Bronchial epithelial cell (primary cell): ENCODE measurements at regions not wholly inside any gene's neighbourhood (a gene's known extent, or its start where the extent isn't known, plus 50 kb on each side); places are given as distances from the start of the nearest gene placed in this dataset.

Experiments used
- DNase-seq: peaks from one replicate; pipeline ENCODE4 v3.0.0-alpha.2; 2010; ENCODE audit warnings: low read depth
- FAIRE-seq: peaks from 2 replicates; lab custom pipeline; 2011; peaks lifted over from hg19 to GRCh38; lab: Jason Lieb, UNC
- H3K27me3 ChIP-seq: 2 replicates; pipeline ENCODE4 v1.5.1; 2011; ENCODE audit warnings: low read length; ENCODE audit not compliant: control insufficient read depth, insufficient read depth
- H3K36me3 ChIP-seq: 2 replicates; pipeline ENCODE4 v1.5.1; 2011; ENCODE audit warnings: low read length; ENCODE audit not compliant: control insufficient read depth, insufficient read depth
- H3K4me3 ChIP-seq: 2 replicates; pipeline ENCODE4 v1.5.1; 2011; ENCODE audit warnings: mild to moderate bottlenecking, low read depth, low read length, control low read depth
- CTCF ChIP-seq: IDR thresholded peaks from 2 replicates; pipeline ENCODE4 v1.5.1; 2011; ENCODE audit warnings: mild to moderate bottlenecking, moderate library complexity, low read length, control low read depth, inconsistent platforms; ENCODE audit not compliant: insufficient read depth, severe bottlenecking

GRCh38 chr6:84912472-84913322, 148.3 kb upstream of the TBX18 start:
- FAIRE-seq: no peak

GRCh38 chr6:84910906-84911607, 146.7 kb upstream of the TBX18 start:
- DNase-seq (no peak), FAIRE-seq (no peak)
- no peaks in the 10 kb centered on the region for H3K36me3 ChIP-seq
- no peak overlapping the region for H3K4me3 ChIP-seq
- no peaks in the 10 kb centered on the region for H3K27me3 ChIP-seq
- TF ChIP-seq CTCF: no peak

More at GRCh38 chr6:84912472-84913322, 148.3 kb upstream of the TBX18 start:
- Histone ChIP-seq H3K36me3 (no peaks in the 10 kb centered on the region), H3K4me3 (no peak overlapping the region), H3K27me3 (no peaks in the 10 kb centered on the region)
- no peak for TF ChIP-seq CTCF
- no peak for DNase-seq

GRCh38 chr6:84908304-84908904, 144.0 kb upstream of the TBX18 start:
- no peaks in the 10 kb centered on the region for H3K36me3 ChIP-seq
- DNase-seq (no peak), FAIRE-seq (no peak)
- no peak for TF ChIP-seq CTCF
- H3K4me3 ChIP-seq: no peak overlapping the region
- no peaks in the 10 kb centered on the region for H3K27me3 ChIP-seq

- no peak for TF ChIP-seq CTCF
- Histone ChIP-seq H3K4me3 (no peak overlapping the region), H3K36me3 (no peaks in the 10 kb centered on the region), H3K27me3 (no peaks in the 10 kb centered on the region)
- FAIRE-seq: no peak
- no peak for DNase-seq
These were observed 142.1 kb upstream of the TBX18 start for GRCh38 chr6:84906514-84906913.

GRCh38 chr6:84905823-84906222, 141.4 kb upstream of the TBX18 start:
- no peak for FAIRE-seq
- no peaks in the 10 kb centered on the region for H3K27me3 ChIP-seq
- no peak for TF ChIP-seq CTCF
- H3K4me3 ChIP-seq: no peak overlapping the region
- no peaks in the 10 kb centered on the region for H3K36me3 ChIP-seq
- DNase-seq: no peak
